ENCODE measurements at regions not wholly inside any gene's neighbourhood (a gene's known extent, or its start where the extent isn't known, plus 50 kb on each side); places are given as distances from the start of the nearest gene placed in this dataset.

DNA sequence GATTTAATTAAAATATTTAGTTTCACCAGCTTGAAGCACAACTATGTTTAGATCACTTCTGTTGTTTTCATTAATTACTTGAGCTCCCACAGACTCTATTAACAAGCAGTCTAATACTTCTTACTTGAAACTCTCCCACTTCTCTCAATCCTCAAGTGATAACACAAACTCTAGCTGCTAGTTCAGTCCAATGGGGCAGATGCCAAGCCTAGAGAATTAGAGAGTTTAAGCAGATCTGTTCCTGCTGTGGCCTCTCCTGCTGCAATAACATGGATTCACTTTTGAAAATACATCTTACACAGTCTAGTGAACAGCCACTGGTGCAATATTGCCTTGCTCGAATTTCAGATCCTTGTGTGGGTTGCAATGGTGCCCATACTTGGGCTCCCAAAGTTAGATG, 566.4 kb upstream of the SGO1 start:
- no peak for TF ChIP-seq POLR2A (IDR thresholded peaks at IDR 0.05)
- TF ChIP-seq, protein P1, sequence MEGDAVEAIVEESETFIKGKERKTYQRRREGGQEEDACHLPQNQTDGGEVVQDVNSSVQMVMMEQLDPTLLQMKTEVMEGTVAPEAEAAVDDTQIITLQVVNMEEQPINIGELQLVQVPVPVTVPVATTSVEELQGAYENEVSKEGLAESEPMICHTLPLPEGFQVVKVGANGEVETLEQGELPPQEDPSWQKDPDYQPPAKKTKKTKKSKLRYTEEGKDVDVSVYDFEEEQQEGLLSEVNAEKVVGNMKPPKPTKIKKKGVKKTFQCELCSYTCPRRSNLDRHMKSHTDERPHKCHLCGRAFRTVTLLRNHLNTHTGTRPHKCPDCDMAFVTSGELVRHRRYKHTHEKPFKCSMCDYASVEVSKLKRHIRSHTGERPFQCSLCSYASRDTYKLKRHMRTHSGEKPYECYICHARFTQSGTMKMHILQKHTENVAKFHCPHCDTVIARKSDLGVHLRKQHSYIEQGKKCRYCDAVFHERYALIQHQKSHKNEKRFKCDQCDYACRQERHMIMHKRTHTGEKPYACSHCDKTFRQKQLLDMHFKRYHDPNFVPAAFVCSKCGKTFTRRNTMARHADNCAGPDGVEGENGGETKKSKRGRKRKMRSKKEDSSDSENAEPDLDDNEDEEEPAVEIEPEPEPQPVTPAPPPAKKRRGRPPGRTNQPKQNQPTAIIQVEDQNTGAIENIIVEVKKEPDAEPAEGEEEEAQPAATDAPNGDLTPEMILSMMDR (IDR thresholded peaks at IDR 0.05): no peak
- no peak for TF ChIP-seq POLR2AphosphoS5 (IDR thresholded peaks at IDR 0.05)
- TF ChIP-seq EP300 (IDR thresholded peaks at IDR 0.05): no peak
